ENCODE measurements at regions not wholly inside any gene's neighbourhood (a gene's known extent, or its start where the extent isn't known, plus 50 kb on each side); places are given as distances from the start of the nearest gene placed in this dataset.

GRCh38 chr18:24799176-24799575, 338.7 kb downstream of the HRH4 start:
- DNase-seq, result no peak

GRCh38 chr18:24799720-24800119, 339.3 kb downstream of the HRH4 start:
- no peak for DNase-seq

- no peak for DNase-seq
Observed at GRCh38 chr18:24801001-24801400, 340.6 kb downstream of the HRH4 start.

- no peak for DNase-seq
Observed at GRCh38 chr18:24802456-24802855, 342.0 kb downstream of the HRH4 start.

GRCh38 chr18:24805156-24805555, 344.7 kb downstream of the HRH4 start:
- no peak for DNase-seq

- no peak for DNase-seq
Observed at GRCh38 chr18:24809173-24809950, 348.9 kb downstream of the HRH4 start.

GRCh38 chr18:24810561-24811305, 350.3 kb downstream of the HRH4 start:
- DNase-seq, result no peak

GRCh38 chr18:24811950-24812681, 351.7 kb downstream of the HRH4 start:
- no peak for DNase-seq

GRCh38 chr18:24814521-24814920, 354.1 kb downstream of the HRH4 start:
- no peak for DNase-seq

GRCh38 chr18:24817150-24817549, 356.7 kb downstream of the HRH4 start:
- DNase-seq, result no peak

- no peak for DNase-seq
Observed at GRCh38 chr18:24817587-24818371, 357.3 kb downstream of the HRH4 start.

- DNase-seq, result no peak
Observed at GRCh38 chr18:24818441-24818840, 358.0 kb downstream of the HRH4 start.

GRCh38 chr18:24819141-24819890, 358.9 kb downstream of the HRH4 start:
- DNase-seq, result no peak

- no peak for DNase-seq
Observed at GRCh38 chr18:24825397-24825796, 365.0 kb downstream of the HRH4 start.

- DNase-seq, result no peak
Observed at GRCh38 chr18:24826605-24827004, 366.2 kb downstream of the HRH4 start.

GRCh38 chr18:24827501-24827900, 367.1 kb downstream of the HRH4 start:
- no peak for DNase-seq

- no peak for DNase-seq
Observed at GRCh38 chr18:24831081-24831480, 370.6 kb downstream of the HRH4 start.

GRCh38 chr18:24831871-24832665, 371.6 kb downstream of the HRH4 start:
- DNase-seq, result no peak

- DNase-seq, result no peak
Observed at GRCh38 chr18:24835751-24836150, 375.3 kb downstream of the HRH4 start.

- DNase-seq, result no peak
Observed at GRCh38 chr18:24837066-24837465, 376.6 kb downstream of the HRH4 start.

GRCh38 chr18:24840051-24840450, 379.6 kb downstream of the HRH4 start:
- no peak for DNase-seq
